H9 (cell line): ENCODE measurements at regions not wholly inside any gene's neighbourhood (a gene's known extent, or its start where the extent isn't known, plus 50 kb on each side); places are given as distances from the start of the nearest gene placed in this dataset.

Experiments used
- DNase-seq: peaks from one replicate; pipeline ENCODE4 v3.0.0-alpha.2; 2017
- H2AFZ ChIP-seq: one replicate; pipeline ENCODE4 v1.6.1; 2013; ENCODE audit warnings: mild to moderate bottlenecking, low read length, control low read depth, moderate library complexity
- H2AK5ac ChIP-seq: 2 replicates; pipeline ENCODE4 v1.6.1; 2013; ENCODE audit warnings: low read length, control low read depth, mixed read lengths; ENCODE audit not compliant: insufficient read length
- H2BK120ac ChIP-seq: one replicate; pipeline ENCODE4 v1.6.1; 2013; ENCODE audit warnings: low read depth, mild to moderate bottlenecking, low read length, control low read depth, inconsistent platforms; ENCODE audit not compliant: poor library complexity, severe bottlenecking
- H2BK12ac ChIP-seq: 2 replicates; pipeline ENCODE4 v1.6.1; 2013; ENCODE audit warnings: low read length, control low read depth, mixed read lengths, low read depth; ENCODE audit not compliant: insufficient read length
- H2BK15ac ChIP-seq: 2 replicates; pipeline ENCODE4 v1.6.1; 2013; ENCODE audit warnings: low read depth, low read length, control low read depth
- H2BK20ac ChIP-seq: one replicate; pipeline ENCODE4 v1.6.1; 2013; ENCODE audit warnings: low read depth, mild to moderate bottlenecking, low read length, control low read depth, inconsistent platforms; ENCODE audit not compliant: poor library complexity, severe bottlenecking
- H2BK5ac ChIP-seq: 2 replicates; pipeline ENCODE4 v1.6.1; 2013; ENCODE audit warnings: low read length, control low read depth, mixed read lengths; ENCODE audit not compliant: insufficient read length
- H3K14ac ChIP-seq: 2 replicates; pipeline ENCODE4 v1.6.1; 2013; ENCODE audit warnings: low read length, control low read depth; ENCODE audit not compliant: insufficient read depth
- H3K18ac ChIP-seq: 2 replicates; pipeline ENCODE4 v1.6.1; 2013; ENCODE audit warnings: low read depth, mild to moderate bottlenecking, mixed read lengths, low read length, control low read depth; ENCODE audit not compliant: insufficient read length
- H3K23ac ChIP-seq: 2 replicates; pipeline ENCODE4 v1.6.1; 2013; ENCODE audit warnings: low read length, control low read depth, mixed read lengths, low read depth; ENCODE audit not compliant: insufficient read length
- H3K23me2 ChIP-seq: 2 replicates; pipeline ENCODE4 v1.6.1; 2013; ENCODE audit warnings: low read depth, mild to moderate bottlenecking, mixed read lengths, low read length, control low read depth; ENCODE audit not compliant: insufficient read length, poor library complexity, severe bottlenecking
- H3K27ac ChIP-seq: 2 replicates; pipeline ENCODE4 v1.5.1; 2013; ENCODE audit warnings: low read length, control low read depth, mixed read lengths, low read depth; ENCODE audit not compliant: insufficient read length
- H3K27me3 ChIP-seq: 2 replicates; pipeline ENCODE4 v1.6.1; 2013; ENCODE audit warnings: low read length, control low read depth, inconsistent platforms; ENCODE audit not compliant: insufficient read depth
- H3K4ac ChIP-seq: 2 replicates; pipeline ENCODE4 v1.6.1; 2013; ENCODE audit warnings: low read depth, mild to moderate bottlenecking, control low read depth, inconsistent platforms, low read length, moderate library complexity
- H3K4me1 ChIP-seq: 2 replicates; pipeline ENCODE4 v1.6.1; 2013; ENCODE audit warnings: low read length, control low read depth, inconsistent platforms; ENCODE audit not compliant: insufficient read depth
- H3K4me2 ChIP-seq: 2 replicates; pipeline ENCODE4 v1.6.1; 2013; ENCODE audit warnings: low read length, control low read depth, mixed read lengths; ENCODE audit not compliant: insufficient read length, insufficient read depth
- H3K56ac ChIP-seq: 2 replicates; pipeline ENCODE4 v1.6.1; 2013; ENCODE audit warnings: low read depth, mild to moderate bottlenecking, mixed read lengths, low read length, control low read depth; ENCODE audit not compliant: insufficient read length
- H3K79me1 ChIP-seq: 2 replicates; pipeline ENCODE4 v1.6.1; 2013; ENCODE audit warnings: low read depth, mild to moderate bottlenecking, moderate library complexity, low read length, control low read depth, inconsistent platforms; ENCODE audit not compliant: insufficient read depth, poor library complexity, severe bottlenecking
- H3K79me2 ChIP-seq: 2 replicates; pipeline ENCODE4 v1.6.1; 2013; ENCODE audit warnings: low read length, control low read depth, inconsistent platforms; ENCODE audit not compliant: insufficient read depth
- H3K9ac ChIP-seq: 2 replicates; pipeline ENCODE4 v1.6.1; 2013; ENCODE audit warnings: low read length, control low read depth, mixed read lengths; ENCODE audit not compliant: insufficient read length; ENCODE audit errors: extremely low read depth
- H3K9me3 ChIP-seq: one replicate; pipeline ENCODE4 v1.6.1; 2013; ENCODE audit warnings: low read depth, low read length, inconsistent platforms; ENCODE audit not compliant: control insufficient read depth
- H3T11ph ChIP-seq: one replicate; pipeline ENCODE4 v1.6.1; 2013; ENCODE audit warnings: mild to moderate bottlenecking, low read length, control low read depth, inconsistent platforms
- H4K20me1 ChIP-seq: one replicate; pipeline ENCODE4 v1.6.1; 2013; ENCODE audit not compliant: control insufficient read depth, insufficient read length, insufficient read depth
- H4K5ac ChIP-seq: 2 replicates; pipeline ENCODE4 v1.6.1; 2013; ENCODE audit warnings: low read depth, mild to moderate bottlenecking, mixed read lengths, low read length, control low read depth; ENCODE audit not compliant: insufficient read length
- H4K8ac ChIP-seq: replicated peaks from 2 replicates; pipeline ENCODE4 v1.6.1; 2013; ENCODE audit warnings: low read length, control low read depth, mixed read lengths, low read depth; ENCODE audit not compliant: insufficient read length
- H4K91ac ChIP-seq: 2 replicates; pipeline ENCODE4 v1.6.1; 2013; ENCODE audit warnings: low read depth, mild to moderate bottlenecking, moderate library complexity, mixed read lengths, low read length, control low read depth; ENCODE audit not compliant: insufficient read length
- H3K27ac Mint-ChIP-seq, 3 experiments: 2 replicates in 2 of 3; 3 replicates in 1 of 3; pipeline ENCODE4 v1.8.0; 2020 to 2021; ENCODE audit warnings: mixed read lengths in 3 of 3, mild to moderate bottlenecking in 1 of 3, moderate library complexity in 1 of 3
- H3K27me3 Mint-ChIP-seq: 2 replicates; pipeline ENCODE4 v1.8.0; 2021; ENCODE audit warnings: low read depth, mild to moderate bottlenecking, moderate library complexity, mixed read lengths
- H3K36me3 Mint-ChIP-seq, 3 experiments: 2 replicates in 2 of 3; 3 replicates in 1 of 3; pipeline ENCODE4 v1.8.0; 2020 to 2021; ENCODE audit warnings: low read depth in 3 of 3, mixed read lengths in 3 of 3; ENCODE audit not compliant: insufficient read depth in 1 of 3
- H3K4me1 Mint-ChIP-seq, 2 experiments: 2 replicates each; pipeline ENCODE4 v1.8.0; 2020; ENCODE audit warnings: mixed read lengths in 2 of 2
- H3K4me3 Mint-ChIP-seq, 2 experiments: 2 replicates in 1 of 2; 3 replicates in 1 of 2; pipeline ENCODE4 v1.8.0; 2020 to 2021; ENCODE audit warnings: mild to moderate bottlenecking in 2 of 2, mixed read lengths in 2 of 2, moderate library complexity in 1 of 2
- H3K9me3 Mint-ChIP-seq, 2 experiments: 2 replicates in 1 of 2; 3 replicates in 1 of 2; pipeline ENCODE4 v1.8.0; 2020; ENCODE audit warnings: mild to moderate bottlenecking in 2 of 2, mixed read lengths in 2 of 2, moderate library complexity in 1 of 2
- CTCF ChIP-seq: fragments of 200-600 bp; sonication (generic); conservative IDR thresholded peaks from 3 replicates; pipeline ENCODE4 v1.8.0; 2021; ENCODE audit warnings: antibody characterized with exemption, mild to moderate bottlenecking
- WGBS: extraction: QIAGEN DNeasy Blood & Tissue Kit; methylation state at CpG from one replicate; pipeline ENCODE4 v1.1.7; 2013; ENCODE audit warnings: missing lambda C conversion rate, low lambda C conversion rate, mixed read lengths; ENCODE audit not compliant: insufficient read length; ENCODE audit errors: extremely low coverage; 5-methylcytosine and 5-hydroxymethylcytosine counted together

- Histone ChIP-seq H2BK20ac (no peak overlapping the region), H3K18ac (no peak overlapping the region), H2AK5ac (no peak overlapping the region), H3T11ph (no peak overlapping the region), H2BK120ac (no peak overlapping the region), H3K23me2 (peaks cover 3% of the 10 kb centered on the region), H3K9ac (no peak overlapping the region), H3K27ac (no peak overlapping the region), H3K23ac (no peak overlapping the region), H4K91ac (no peak overlapping the region), H2BK15ac (no peak overlapping the region), H2BK12ac (no peak overlapping the region), H3K9me3 (no peaks in the 10 kb centered on the region), H3K79me2 (peaks cover 21% of the 10 kb centered on the region; the same call in 1 of the 2 replicates), H3K14ac (no peak overlapping the region), H3K4ac (no peak overlapping the region), H2AFZ (no peak overlapping the region), H4K20me1 (no peaks in the 10 kb centered on the region), H3K4me2 (no peak overlapping the region), H3K56ac (no peak overlapping the region), H3K4me1 (peaks cover 18% of the 10 kb centered on the region; the same call in 1 of the 2 replicates), H2BK5ac (no peak overlapping the region), H3K27me3 (no peaks in the 10 kb centered on the region), H3K79me1 (no peaks in the 10 kb centered on the region), H4K5ac (no peak overlapping the region), H4K8ac (no peak overlapping the region)
- Mint-ChIP-seq H3K27me3 (no peaks in the 10 kb centered on the region), H3K4me1 (peaks cover 44 to 54% of the 10 kb centered on the region in 2 experiments), H3K9me3 (peaks cover 25 to 43% of the 10 kb centered on the region in 2 experiments), H3K4me3 (no peak overlapping the region), H3K27ac (no peak overlapping the region), H3K36me3 (peaks cover 21 to 36% (median 30%) of the 10 kb centered on the region in 3 experiments)
- no peak for TF ChIP-seq CTCF
- no CpG with 5 or more reads among the region's 3 CpGs for WGBS
- DNase-seq, result no peak
These were observed 96.3 kb downstream of the GEMIN8 start for GRCh38 chrX:13933352-13933751.
